ENCODE measurements at regions not wholly inside any gene's neighbourhood (a gene's known extent, or its start where the extent isn't known, plus 50 kb on each side); places are given as distances from the start of the nearest gene placed in this dataset.

DNA sequence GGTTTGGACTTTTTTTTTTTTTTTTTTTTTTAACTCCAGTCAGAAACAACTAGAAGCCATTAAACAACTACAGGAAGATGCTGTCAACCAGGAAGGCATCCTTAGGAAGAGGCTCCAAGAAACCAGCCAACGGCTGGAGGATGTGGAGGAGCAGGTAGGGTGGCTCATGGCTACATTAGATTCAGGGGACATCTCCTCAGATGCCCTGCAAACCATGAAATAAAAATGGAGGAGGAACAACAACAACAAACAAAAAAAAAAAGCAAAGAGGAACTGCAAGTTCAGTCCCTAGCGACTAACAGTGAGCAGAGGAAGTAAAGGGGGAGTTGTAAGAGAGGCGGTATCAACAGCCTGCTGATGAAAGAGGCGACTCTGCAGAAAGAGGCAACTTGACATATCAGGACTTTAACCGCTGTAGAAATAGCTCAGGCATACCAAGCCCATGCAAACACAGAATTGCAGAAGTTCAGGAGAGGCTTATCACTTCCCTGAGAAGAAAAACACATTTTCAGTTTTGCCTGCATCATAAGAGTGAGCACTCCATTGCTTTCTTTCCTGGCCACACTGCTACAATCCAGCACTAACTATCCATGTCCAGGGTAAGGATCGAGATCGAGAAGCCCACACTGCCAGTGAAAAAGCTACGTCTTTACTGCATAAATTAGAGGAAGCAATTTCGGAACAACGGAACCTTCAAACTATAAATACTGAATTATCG, 103.5 kb upstream of the BCAT1 start:
- Mint-ChIP-seq H3K27me3 (ENCODE audit: low read depth, unreplicated experiment) (no peaks in the 10 kb centered on the region), H3K9me3 (ENCODE audit: unreplicated experiment) (peaks cover 4% of the 10 kb centered on the region), H3K4me1 (ENCODE audit: low read depth, unreplicated experiment) (peaks cover 10% of the 10 kb centered on the region), H3K27ac (ENCODE audit: unreplicated experiment) (peak overlapping the region; percentile 21), H3K4me3 (ENCODE audit: unreplicated experiment) (no peak overlapping the region), H3K36me3 (ENCODE audit: low read depth, unreplicated experiment) (no peaks in the 10 kb centered on the region)
- Histone ChIP-seq H3K4me1 (ENCODE audit: insufficient read depth, low read length) (no peaks in the 10 kb centered on the region), H3K27me3 (ENCODE audit: insufficient read depth, low read length) (no peaks in the 10 kb centered on the region), H3K9ac (ENCODE audit: low read length) (no peak overlapping the region), H3K27ac (ENCODE audit: low read depth, low read length) (no peak overlapping the region), H3K4me2 (ENCODE audit: low read length) (no peak overlapping the region), H3K9me3 (ENCODE audit: insufficient read depth, low read depth, low read length) (no peaks in the 10 kb centered on the region), H2AFZ (ENCODE audit: low read depth, low read length) (no peak overlapping the region), H3K79me2 (ENCODE audit: insufficient read depth, low read length) (no peaks in the 10 kb centered on the region), H3K4me3 (ENCODE audit: insufficient read depth, low read depth, low read length) (no peak overlapping the region), H3K36me3 (ENCODE audit: insufficient read depth, low read length) (no peaks in the 10 kb centered on the region), H4K20me1 (ENCODE audit: insufficient read depth, low read length) (no peaks in the 10 kb centered on the region)
- TF ChIP-seq, protein P1, sequence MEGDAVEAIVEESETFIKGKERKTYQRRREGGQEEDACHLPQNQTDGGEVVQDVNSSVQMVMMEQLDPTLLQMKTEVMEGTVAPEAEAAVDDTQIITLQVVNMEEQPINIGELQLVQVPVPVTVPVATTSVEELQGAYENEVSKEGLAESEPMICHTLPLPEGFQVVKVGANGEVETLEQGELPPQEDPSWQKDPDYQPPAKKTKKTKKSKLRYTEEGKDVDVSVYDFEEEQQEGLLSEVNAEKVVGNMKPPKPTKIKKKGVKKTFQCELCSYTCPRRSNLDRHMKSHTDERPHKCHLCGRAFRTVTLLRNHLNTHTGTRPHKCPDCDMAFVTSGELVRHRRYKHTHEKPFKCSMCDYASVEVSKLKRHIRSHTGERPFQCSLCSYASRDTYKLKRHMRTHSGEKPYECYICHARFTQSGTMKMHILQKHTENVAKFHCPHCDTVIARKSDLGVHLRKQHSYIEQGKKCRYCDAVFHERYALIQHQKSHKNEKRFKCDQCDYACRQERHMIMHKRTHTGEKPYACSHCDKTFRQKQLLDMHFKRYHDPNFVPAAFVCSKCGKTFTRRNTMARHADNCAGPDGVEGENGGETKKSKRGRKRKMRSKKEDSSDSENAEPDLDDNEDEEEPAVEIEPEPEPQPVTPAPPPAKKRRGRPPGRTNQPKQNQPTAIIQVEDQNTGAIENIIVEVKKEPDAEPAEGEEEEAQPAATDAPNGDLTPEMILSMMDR (IDR thresholded peaks at IDR 0.05; ENCODE audit: insufficient read depth, low read depth, low read length), result no peak
- no peak for TF ChIP-seq EZH2 (IDR thresholded peaks at IDR 0.05; ENCODE audit: insufficient read depth, low read length)
- DNase-seq (ENCODE audit: low read depth) (no peak), FAIRE-seq (no peak)

DNA sequence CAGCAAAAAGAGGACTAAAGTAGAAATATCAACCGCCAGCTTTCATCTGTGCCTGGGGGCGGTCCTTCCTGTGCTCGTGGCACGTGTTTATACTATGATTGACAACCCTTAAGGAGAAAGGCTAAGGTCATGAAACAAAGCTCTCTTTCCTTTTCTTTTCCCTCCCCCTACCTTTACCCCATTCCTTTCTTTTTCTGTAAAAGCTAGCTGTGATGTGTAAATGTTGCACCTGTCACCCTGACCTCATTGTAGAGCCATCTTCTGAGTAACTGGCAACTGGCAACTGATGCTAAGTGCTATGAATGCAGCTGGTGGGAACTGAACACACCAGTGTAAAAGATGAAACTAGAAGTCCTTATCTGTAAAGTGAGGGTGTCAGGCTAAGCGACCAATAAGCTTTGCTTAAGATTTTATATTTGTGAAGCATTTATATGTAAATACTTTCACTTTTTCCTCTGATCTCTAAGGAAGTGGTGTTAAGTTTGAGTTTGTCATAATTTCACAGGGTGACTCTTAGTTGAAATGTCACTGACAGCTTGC, 102.8 kb upstream of the BCAT1 start:
- Mint-ChIP-seq H3K36me3 (ENCODE audit: low read depth, unreplicated experiment) (no peaks in the 10 kb centered on the region), H3K9me3 (ENCODE audit: unreplicated experiment) (peaks cover 7% of the 10 kb centered on the region), H3K4me1 (ENCODE audit: low read depth, unreplicated experiment) (peaks cover 10% of the 10 kb centered on the region), H3K27ac (ENCODE audit: unreplicated experiment) (no peak overlapping the region), H3K4me3 (ENCODE audit: unreplicated experiment) (no peak overlapping the region), H3K27me3 (ENCODE audit: low read depth, unreplicated experiment) (no peaks in the 10 kb centered on the region)
- Histone ChIP-seq H3K36me3 (ENCODE audit: insufficient read depth, low read length) (no peaks in the 10 kb centered on the region), H3K4me3 (ENCODE audit: insufficient read depth, low read depth, low read length) (no peak overlapping the region), H4K20me1 (ENCODE audit: insufficient read depth, low read length) (no peaks in the 10 kb centered on the region), H3K4me2 (ENCODE audit: low read length) (no peak overlapping the region), H2AFZ (ENCODE audit: low read depth, low read length) (no peak overlapping the region), H3K9me3 (ENCODE audit: insufficient read depth, low read depth, low read length) (peaks cover 3% of the 10 kb centered on the region), H3K27ac (ENCODE audit: low read depth, low read length) (no peak overlapping the region), H3K27me3 (ENCODE audit: insufficient read depth, low read length) (no peaks in the 10 kb centered on the region), H3K4me1 (ENCODE audit: insufficient read depth, low read length) (no peaks in the 10 kb centered on the region), H3K9ac (ENCODE audit: low read length) (no peak overlapping the region), H3K79me2 (ENCODE audit: insufficient read depth, low read length) (no peaks in the 10 kb centered on the region)
- DNase-seq (ENCODE audit: low read depth) (no peak), FAIRE-seq (no peak)
- TF ChIP-seq EZH2 (IDR thresholded peaks at IDR 0.05; ENCODE audit: insufficient read depth, low read length), result no peak
- TF ChIP-seq, protein P1 (IDR thresholded peaks at IDR 0.05; ENCODE audit: insufficient read depth, low read depth, low read length), result no peak

DNA sequence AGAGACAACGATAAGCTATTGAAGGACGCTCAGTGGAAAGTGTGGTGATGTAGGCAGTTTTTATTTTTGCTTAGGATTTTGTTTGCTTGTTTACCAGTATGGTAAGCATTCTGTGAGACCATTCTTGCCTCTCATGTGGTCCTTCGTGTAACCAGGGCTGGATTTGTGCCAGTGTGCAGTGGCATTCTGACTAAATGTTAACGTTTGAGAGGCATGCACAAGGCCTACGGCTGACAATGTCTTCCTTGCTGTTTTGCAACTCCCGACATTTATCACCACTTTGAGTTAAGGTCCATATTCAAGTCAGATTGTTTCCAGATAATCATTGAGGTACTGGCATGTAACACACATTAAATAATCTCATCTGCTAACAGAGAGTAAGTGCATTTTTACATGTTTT, 102.3 kb upstream of the BCAT1 start:
- Mint-ChIP-seq H3K9me3 (ENCODE audit: unreplicated experiment) (peaks cover 10% of the 10 kb centered on the region), H3K4me3 (ENCODE audit: unreplicated experiment) (no peak overlapping the region), H3K4me1 (ENCODE audit: low read depth, unreplicated experiment) (peaks cover 10% of the 10 kb centered on the region), H3K36me3 (ENCODE audit: low read depth, unreplicated experiment) (no peaks in the 10 kb centered on the region), H3K27ac (ENCODE audit: unreplicated experiment) (no peak overlapping the region), H3K27me3 (ENCODE audit: low read depth, unreplicated experiment) (no peaks in the 10 kb centered on the region)
- DNase-seq (ENCODE audit: low read depth) (no peak), FAIRE-seq (no peak)
- Histone ChIP-seq H3K79me2 (ENCODE audit: insufficient read depth, low read length) (no peaks in the 10 kb centered on the region), H3K4me2 (ENCODE audit: low read length) (no peak overlapping the region), H3K27me3 (ENCODE audit: insufficient read depth, low read length) (no peaks in the 10 kb centered on the region), H4K20me1 (ENCODE audit: insufficient read depth, low read length) (no peaks in the 10 kb centered on the region), H3K4me1 (ENCODE audit: insufficient read depth, low read length) (no peaks in the 10 kb centered on the region), H3K9me3 (ENCODE audit: insufficient read depth, low read depth, low read length) (peaks cover 3% of the 10 kb centered on the region), H2AFZ (ENCODE audit: low read depth, low read length) (no peak overlapping the region), H3K4me3 (ENCODE audit: insufficient read depth, low read depth, low read length) (no peak overlapping the region), H3K27ac (ENCODE audit: low read depth, low read length) (no peak overlapping the region), H3K9ac (ENCODE audit: low read length) (no peak overlapping the region), H3K36me3 (ENCODE audit: insufficient read depth, low read length) (no peaks in the 10 kb centered on the region)
- TF ChIP-seq, protein P1 (IDR thresholded peaks at IDR 0.05; ENCODE audit: insufficient read depth, low read depth, low read length), result no peak
- no peak for TF ChIP-seq EZH2 (IDR thresholded peaks at IDR 0.05; ENCODE audit: insufficient read depth, low read length)

Measured in astrocyte (in vitro differentiated cells and primary cell).